CD4-positive, alpha-beta T cell treated with Interleukin-15 for 4 hours (primary cell): ENCODE measurements at regions not wholly inside any gene's neighbourhood (a gene's known extent, or its start where the extent isn't known, plus 50 kb on each side); places are given as distances from the start of the nearest gene placed in this dataset.

Source experiments
- DNase-seq: peaks from one replicate; pipeline ENCODE4 v3.0.0-alpha.2; 2020; ENCODE audit warnings: low spot score

GRCh38 chr5:175765858-175766257, 105.5 kb upstream of the CPLX2 start:
- DNase-seq, result no peak

DNA sequence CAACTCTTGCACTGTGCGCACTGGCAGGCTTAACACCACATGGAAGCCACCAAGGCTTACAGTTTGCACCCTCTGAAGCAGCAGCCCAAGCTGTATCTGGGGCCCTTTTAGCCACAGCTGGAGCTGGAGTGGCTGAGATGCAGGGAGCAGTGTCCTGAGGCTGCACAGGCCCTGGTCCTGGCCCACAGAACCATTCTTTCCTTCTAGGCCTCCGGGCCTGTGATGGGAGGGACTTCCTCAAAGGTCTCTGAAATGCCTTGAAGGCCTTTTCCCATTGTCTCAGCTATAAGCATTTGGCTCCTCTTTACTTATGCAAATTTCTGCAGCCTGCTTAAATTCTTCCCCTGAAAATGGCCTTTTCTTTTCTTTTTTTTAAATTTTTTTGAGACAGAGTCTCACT, 104.4 kb upstream of the CPLX2 start:
- DNase-seq, result no peak

DNA sequence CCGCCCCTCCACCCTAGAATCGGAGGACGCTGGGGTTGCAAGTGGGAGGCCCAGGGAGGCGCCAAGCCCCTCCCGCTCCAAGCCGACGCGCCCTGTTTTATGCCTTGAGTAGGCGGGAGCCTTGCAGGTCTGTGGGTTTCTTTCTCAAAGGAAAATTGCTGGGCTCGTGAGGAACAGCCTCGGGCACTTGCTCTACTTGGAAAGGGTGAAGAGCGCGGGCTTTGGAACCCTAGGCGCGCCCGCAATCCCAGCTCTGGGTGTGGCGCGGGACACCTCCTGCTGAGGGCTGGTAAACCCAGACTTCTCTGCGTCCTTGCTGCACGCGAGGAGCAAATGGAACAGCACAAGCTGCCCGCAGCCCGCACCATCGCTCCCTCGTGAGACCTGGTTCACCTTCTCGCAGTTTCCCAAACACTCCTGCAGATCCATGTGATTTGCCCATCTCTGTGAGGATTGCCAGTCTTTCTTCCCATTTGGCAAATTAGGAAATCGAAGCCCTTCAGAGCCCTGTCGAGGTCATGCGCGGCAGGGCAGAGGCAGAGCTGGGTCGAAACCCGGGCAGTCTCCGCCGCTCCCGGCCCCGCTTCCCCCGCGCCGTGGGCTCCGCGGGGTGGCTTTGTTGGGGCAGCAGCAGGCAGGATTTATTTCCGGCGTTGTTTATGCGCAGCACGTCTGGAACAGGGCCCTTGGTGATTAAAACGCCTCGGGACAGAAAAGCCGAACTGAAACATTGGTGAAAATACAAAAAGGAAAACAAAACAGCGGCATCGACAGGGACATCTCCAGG, 98.4 kb upstream of the CPLX2 start:
- no peak for DNase-seq

GRCh38 chr5:175773534-175774070, 97.8 kb upstream of the CPLX2 start:
- no peak for DNase-seq

DNA sequence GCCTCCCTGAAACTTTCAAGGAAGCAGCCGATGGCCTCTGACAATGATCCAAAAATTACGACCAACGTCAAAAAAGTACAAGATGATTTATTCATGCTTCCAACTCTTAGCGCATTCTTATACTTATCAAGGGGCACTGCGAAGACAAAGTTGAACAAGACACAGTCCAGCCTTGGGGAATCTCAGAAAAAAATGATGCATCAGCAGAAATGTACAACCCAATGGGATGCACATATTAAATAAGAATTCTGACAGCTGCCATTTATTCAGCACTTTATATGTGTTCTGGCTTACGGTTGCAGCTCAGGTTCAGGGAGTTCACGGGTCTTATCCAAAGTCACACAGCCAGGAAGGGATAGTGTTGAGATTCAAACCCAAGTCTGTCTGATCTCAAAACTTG, 96.0 kb upstream of the CPLX2 start:
- no peak for DNase-seq

GRCh38 chr5:175778951-175779503, 92.4 kb upstream of the CPLX2 start:
- DNase-seq, result no peak

DNA sequence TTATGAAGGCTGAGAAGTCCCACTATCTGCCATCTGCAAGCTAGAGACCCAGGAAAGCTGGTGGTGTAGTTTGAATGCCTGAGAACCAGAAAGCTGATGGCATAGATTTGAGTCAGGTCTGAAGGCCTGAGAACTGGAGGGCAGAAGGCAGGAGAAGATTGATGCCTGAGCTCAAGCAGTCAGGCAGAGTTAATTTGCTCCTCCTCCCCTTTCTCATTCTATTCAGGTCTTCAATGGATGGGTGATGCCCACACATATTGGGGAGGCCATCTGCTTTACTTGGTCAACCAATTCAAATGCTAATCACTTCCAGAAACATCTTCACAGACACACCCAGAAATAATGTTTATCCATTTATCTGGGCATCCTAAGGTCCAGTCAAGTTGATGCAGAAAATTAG, 87.6 kb upstream of the CPLX2 start:
- no peak for DNase-seq

GRCh38 chr5:175784230-175784629, 87.1 kb upstream of the CPLX2 start:
- no peak for DNase-seq

DNA sequence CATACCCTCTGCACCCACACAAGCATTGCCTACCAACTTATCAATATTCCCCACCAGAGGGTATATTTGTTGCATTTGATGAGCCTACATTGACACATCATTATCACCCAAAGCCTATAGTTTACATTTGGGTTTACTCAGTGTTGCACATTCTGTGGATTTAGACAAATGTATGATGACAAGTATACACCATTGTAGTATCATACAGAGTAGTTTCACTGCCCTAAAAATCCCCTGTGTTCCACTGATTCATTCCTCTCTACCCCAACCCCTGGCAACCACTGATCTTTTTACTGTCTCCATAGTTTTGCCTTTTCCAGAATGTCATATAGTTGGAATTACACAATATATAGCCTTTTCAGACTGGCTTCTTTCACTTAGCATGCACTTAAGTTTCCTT, 85.7 kb upstream of the CPLX2 start:
- DNase-seq, result no peak

GRCh38 chr5:175788155-175788787, 83.1 kb upstream of the CPLX2 start:
- no peak for DNase-seq

DNA sequence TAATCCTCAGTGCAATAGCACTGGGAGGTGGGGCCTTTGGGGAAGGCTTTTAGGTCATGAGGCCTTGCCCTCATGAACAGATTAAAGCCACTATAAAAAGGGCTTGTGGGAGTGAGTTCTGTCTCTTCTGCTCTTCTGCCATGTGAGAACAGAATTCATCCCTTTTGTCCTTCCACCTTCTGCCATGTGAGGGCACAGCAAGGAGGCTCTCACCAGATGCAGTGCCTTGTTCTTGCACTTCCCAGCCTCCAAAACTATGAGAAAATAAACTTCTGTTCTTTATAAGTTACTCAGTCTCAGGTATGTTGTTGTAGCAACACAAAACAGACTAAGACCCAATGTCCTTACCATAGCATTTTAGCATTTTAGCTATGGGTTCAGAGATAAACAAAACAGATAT, 81.7 kb upstream of the CPLX2 start:
- DNase-seq, result no peak

DNA sequence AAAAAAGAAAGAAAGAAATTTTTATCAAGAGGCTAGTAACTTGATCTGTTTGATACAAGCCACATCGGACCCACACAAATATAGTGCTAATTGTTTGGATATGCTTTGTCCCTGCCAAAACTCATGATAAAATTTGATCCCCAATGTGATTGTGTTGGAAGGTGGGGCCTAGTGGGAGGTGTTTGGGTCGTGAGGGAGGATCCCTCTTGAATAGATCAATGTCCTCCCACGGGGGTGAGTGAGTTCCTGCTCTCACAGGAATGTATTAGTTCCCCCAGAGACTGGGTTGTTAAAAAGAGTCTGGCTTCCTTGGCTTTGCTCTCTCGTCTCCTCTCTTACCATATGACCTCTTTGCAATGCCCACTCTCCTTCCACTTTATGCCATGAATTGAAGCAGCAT, 80.6 kb upstream of the CPLX2 start:
- DNase-seq, result no peak

DNA sequence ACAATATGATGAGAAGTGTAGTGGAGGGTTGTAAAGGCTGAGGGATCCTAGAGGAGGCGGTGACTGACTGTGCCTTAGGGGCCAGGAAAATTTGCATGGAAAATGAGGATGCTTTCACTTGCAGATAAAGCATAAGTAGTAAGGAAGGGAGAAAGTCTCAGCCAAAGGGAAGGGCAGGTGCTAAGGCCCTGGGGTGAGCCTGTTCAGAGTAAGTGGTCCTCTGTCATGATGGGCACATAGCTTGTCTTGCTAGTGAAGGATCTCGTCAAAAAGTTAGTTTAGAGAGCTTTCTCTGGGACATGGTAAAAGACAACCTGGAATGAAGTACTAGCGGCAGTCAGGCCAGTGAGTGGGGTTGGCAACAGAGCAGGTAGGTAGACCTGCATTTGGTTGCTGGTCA, 75.4 kb upstream of the CPLX2 start:
- DNase-seq, result no peak

DNA sequence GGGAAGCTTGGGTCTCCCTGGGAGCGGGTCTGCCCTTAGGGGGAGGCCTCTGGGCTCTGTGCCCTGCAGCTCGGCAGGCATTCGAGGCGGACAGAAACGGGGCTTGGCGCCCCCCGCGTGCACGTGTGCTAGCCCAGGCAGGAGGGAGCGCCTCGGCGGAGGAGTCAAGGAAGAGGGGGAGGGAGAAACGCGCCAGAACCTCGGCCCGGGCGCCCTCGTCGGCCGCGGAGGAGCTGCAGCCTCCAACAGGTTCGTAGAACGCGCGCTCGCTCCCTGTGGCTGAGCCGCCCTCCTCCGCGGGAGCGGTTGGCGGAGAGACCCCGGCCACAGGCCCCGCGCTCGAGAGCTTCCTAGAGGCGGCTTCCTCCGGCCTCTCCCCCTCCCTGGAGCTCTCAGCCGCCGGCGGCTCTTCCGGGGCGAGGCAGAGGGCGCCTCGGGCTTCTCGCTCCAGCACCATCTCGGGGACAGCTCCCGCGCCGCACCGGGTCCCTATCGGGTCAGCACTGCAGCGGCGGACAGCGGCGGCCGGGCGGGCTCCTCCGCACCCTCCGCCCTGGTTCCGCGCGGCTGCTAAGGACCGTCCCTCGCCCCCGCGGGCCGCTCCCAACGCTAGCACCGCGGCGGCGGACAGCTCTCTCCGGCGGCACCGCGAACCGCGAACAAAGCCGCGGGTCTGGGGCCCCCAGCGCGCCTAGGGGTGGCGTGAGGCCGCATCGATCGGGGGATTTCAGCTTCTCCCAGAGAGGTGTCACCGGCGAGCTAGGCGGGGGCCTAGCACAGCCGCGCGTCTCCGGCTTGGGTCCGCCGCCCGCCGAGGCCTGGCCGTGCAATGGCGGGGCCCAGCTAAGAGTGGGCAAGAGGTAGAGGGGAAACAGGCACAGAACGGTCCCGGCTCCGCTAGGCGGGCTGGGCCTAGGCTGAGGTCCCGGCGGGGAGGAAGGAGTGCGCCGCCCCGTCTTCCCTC, 74.6 kb upstream of the CPLX2 start:
- DNase-seq, result peak; percentile 57

DNA sequence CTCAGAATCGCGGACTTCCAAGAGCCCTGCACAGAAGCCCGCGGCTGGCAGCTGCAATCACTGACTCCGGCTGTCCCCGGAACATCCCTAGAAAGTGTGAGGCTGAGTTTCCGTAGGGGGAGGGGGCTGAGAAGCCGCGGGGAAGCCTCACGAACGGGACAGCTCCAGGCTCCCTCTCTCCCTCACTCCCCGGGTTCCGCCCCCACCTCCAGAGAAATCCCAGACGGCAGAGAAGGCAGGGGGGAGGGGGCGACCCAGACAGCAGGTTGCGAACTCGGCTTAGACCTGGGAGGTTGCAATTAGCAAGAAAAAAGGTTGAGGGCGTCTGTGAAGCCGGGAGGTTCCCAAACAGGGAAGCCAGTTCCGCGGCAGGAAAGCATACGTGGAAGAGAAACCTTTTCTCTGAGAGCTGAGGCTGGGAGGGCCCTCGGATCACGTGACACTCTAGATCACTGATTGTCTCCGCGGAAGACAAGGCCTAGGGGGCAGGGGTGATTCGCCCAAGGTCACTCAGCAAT, 73.8 kb upstream of the CPLX2 start:
- no peak for DNase-seq

DNA sequence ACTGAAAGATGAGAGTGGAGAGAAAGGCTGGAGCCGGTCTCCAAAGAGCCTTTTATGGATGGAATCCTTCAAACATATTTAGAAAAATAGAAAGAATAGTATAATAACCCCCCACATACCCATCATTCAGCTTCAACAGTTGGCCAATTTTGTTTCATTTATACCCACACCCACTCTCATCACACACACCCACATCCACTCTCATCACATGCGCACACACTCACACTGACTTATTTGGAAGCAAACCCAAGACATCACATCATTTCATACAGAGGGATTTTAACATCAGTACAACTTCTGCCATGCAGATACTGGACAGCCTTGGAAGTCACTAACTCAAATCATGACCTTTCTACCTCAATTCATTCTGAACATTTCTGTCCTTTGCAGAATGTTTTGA, 72.8 kb upstream of the CPLX2 start:
- DNase-seq, result no peak

- no peak for DNase-seq
These were observed 70.7 kb upstream of the CPLX2 start for GRCh38 chr5:175800656-175801081.

- no peak for DNase-seq
These were observed 69.0 kb upstream of the CPLX2 start for GRCh38 chr5:175802361-175802760.

DNA sequence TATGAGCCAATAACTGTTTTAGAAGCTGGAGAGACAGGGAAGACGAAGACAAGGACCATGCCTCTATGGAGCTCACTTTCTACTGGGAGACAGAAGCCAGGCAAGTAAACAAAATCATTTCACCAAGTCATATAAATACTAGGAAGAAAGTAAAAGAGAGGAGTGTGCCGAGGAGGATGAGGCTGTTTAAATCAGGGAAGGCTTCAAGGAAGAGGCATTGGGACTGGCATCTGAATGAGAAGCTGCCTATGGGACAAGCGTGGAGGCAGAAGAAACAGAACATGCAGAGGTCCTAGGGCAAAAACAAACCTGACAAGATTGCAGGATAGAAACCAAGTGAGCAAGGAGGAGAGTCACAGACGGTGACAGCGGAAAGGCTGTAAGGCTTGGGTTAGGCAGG, 68.1 kb upstream of the CPLX2 start:
- no peak for DNase-seq

DNA sequence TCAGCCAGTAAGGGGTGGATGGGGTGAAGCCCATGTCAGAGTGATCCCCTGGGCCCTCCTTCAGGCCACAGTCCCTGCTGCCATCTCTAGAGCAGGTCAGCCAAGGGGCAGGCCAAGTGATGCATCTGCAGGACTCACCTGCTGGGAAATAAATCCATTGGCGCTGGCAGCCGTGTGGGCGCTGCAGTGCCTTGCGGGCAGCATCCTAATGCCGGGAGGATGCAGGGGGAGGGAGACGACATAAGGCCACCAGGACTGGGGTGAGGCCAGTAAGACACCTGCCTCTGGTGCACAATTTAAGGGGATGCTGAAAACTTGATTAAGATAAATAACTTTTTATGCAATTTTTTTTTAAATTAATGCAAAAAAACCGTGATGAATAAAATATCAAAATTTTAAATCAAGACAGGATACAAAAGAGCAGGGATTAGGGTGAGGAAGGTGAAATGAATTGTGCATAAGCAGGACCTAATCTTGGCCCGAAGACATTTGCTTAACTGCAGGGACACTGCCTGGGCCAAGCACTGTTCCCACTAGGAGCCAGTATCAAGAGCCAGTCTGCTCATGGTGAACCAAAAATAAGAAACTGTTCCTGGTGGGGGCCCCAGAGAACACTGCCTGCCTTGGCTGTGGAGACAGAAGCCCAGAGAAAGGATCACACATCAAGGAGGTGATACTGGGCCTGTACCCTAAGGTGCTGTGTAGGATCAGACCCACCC, 67.5 kb upstream of the CPLX2 start:
- DNase-seq, result no peak
